HAP-1 (cell line): ENCODE measurements at regions not wholly inside any gene's neighbourhood (a gene's known extent, or its start where the extent isn't known, plus 50 kb on each side); places are given as distances from the start of the nearest gene placed in this dataset.

Source experiments
- DNase-seq, 2 experiments: peaks; one replicate each; pipeline ENCODE4 v3.0.0-alpha.2; 2016 to 2020; ENCODE audit warnings: low spot score in 2 of 2
- H3K27me3 ChIP-seq: fragments of 250-450 bp; sonication (Bioruptor Pico); 2 replicates; pipeline ENCODE4 v1.5.1; 2020; ENCODE audit warnings: low read depth, mild to moderate bottlenecking, moderate library complexity
- H3K36me3 ChIP-seq: fragments of 250-450 bp; sonication (Bioruptor Pico); replicated peaks from 2 replicates; pipeline ENCODE4 v1.5.1; 2020; ENCODE audit warnings: mild to moderate bottlenecking
- H3K4me1 ChIP-seq: fragments of 250-450 bp; sonication (Bioruptor Pico); 2 replicates; pipeline ENCODE4 v1.5.1; 2020; ENCODE audit warnings: mild to moderate bottlenecking
- H3K4me3 ChIP-seq: fragments of 250-450 bp; sonication (Bioruptor Pico); 2 replicates; pipeline ENCODE4 v1.5.1; 2020; ENCODE audit warnings: mild to moderate bottlenecking, moderate library complexity
- H3K9me3 ChIP-seq: fragments of 250-450 bp; sonication (Bioruptor Pico); 2 replicates; pipeline ENCODE4 v1.5.1; 2020; ENCODE audit warnings: mild to moderate bottlenecking, moderate library complexity
- in situ Hi-C: fragments of 300-500 bp; cut with MboI; formaldehyde crosslinking; loops from 3 replicates; pipeline ENCODE4 v1.14.3; 2020; ENCODE audit warnings: low sequenced_read_pairs, inconsistent platforms, mixed read lengths

GRCh38 chr14:96631621-96632362 lies 129.6 kb downstream of the PAPOLA start:
- H3K4me1 ChIP-seq = no peaks in the 10 kb centered on the region
- in situ Hi-C loops = no loop called here
- no peaks in the 10 kb centered on the region for H3K36me3 ChIP-seq
- H3K4me3 ChIP-seq = no peak overlapping the region
- DNase-seq = no peak
- H3K9me3 ChIP-seq = no peaks in the 10 kb centered on the region
- no peaks in the 10 kb centered on the region for H3K27me3 ChIP-seq

DNA sequence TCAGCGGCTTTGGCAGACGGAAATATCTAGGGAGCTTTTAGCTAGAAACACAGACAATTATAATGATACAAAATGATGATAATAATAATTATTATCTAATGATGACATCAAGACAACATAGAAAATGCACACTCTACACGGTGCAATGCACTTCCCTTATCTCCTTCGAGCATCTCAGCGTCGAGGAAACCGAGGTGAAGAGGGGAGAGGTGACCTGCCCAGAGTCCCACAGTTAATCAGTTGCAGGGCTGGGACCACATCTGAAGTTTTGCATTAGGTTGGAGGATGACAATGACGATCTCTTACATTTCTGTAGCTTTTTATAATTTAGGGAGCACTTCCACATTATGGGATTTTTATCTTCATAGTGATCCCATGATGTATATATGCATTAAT lies 130.2 kb downstream of the PAPOLA start:
- Histone ChIP-seq H3K36me3 (no peaks in the 10 kb centered on the region), H3K27me3 (no peaks in the 10 kb centered on the region), H3K9me3 (no peaks in the 10 kb centered on the region), H3K4me1 (no peaks in the 10 kb centered on the region), H3K4me3 (no peak overlapping the region)
- in situ Hi-C loops = no loop called here
- DNase-seq = no peak

DNA sequence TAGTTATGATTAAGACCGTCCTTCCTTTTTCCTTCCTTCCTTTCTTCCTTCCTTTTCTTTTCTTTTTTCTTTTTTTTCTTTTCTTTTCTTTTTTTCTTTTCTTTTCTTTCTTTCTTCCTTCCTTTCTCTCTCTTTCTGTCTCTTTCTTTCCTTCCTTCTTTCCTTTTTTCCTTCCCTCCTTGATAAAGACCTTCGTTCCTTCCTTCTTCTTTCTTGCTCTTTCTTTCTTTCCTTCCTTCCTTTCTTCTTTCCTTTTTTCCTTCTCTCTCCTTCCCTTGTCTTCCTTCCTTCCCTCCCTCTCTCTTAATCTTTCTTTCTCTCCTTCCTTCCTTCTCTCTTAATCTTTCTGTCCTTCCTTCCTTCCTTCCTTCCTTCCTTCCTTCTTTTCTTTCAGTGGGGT lies 130.9 kb downstream of the PAPOLA start:
- no peaks in the 10 kb centered on the region for H3K36me3 ChIP-seq
- in situ Hi-C loops = no loop called here
- no peak for DNase-seq

GRCh38 chr14:96634481-96634880 lies 132.3 kb downstream of the PAPOLA start:
- Histone ChIP-seq H3K4me1 (no peaks in the 10 kb centered on the region), H3K36me3 (no peaks in the 10 kb centered on the region), H3K9me3 (no peaks in the 10 kb centered on the region), H3K4me3 (no peak overlapping the region), H3K27me3 (no peaks in the 10 kb centered on the region)
- in situ Hi-C loops = no loop called here
- DNase-seq = no peak

More for the DNA sequence above, 130.9 kb downstream of the PAPOLA start:
- no peaks in the 10 kb centered on the region for H3K27me3 ChIP-seq
- no peaks in the 10 kb centered on the region for H3K9me3 ChIP-seq
- H3K4me3 ChIP-seq = no peak overlapping the region
- no peaks in the 10 kb centered on the region for H3K4me1 ChIP-seq

DNA sequence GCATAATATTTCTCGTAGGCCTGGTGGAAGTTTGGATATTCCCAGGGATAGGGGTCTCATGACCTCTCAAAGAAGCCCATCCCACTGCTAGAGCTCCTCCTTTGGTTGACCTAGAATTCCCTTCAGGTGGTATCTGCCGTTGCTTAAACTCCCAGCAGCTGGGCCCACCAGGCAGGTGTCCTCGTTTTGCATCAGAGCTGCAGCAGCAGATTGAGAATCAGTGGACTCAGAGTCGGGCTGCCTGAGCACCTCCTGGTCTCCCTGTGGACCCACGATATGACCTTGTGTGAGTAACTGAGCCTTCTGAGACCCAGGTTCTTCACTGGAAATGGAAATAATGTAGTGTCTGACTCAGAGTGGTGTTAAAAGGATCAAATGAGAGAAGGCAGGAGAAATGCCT lies 132.7 kb downstream of the PAPOLA start:
- Histone ChIP-seq H3K4me3 (no peak overlapping the region), H3K9me3 (no peaks in the 10 kb centered on the region), H3K4me1 (no peaks in the 10 kb centered on the region), H3K27me3 (no peaks in the 10 kb centered on the region), H3K36me3 (no peaks in the 10 kb centered on the region)
- in situ Hi-C loops = no loop called here
- no peak for DNase-seq

DNA sequence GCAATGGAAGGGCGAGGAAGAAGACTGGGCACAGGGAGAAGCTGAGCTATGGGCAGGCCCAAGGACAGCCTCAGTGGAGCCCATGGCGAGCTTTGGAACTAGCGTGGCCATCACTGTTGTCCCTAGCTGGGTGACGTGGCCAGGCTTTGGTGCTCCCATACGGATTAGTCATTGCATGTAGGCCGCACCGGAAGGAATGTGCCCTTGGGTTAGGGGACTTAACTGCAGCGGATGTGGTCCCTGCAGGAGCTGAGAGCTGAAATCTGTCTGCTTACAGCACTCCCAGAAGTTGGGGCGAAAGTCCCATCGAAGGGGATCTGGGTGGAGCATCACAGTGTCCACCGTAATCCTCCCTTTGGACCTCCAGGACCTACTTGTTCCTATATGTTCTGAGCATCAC lies 133.7 kb downstream of the PAPOLA start:
- Histone ChIP-seq H3K36me3 (no peaks in the 10 kb centered on the region), H3K27me3 (no peaks in the 10 kb centered on the region), H3K4me1 (no peaks in the 10 kb centered on the region), H3K4me3 (no peak overlapping the region), H3K9me3 (no peaks in the 10 kb centered on the region)
- DNase-seq = no peak
- in situ Hi-C loops = no loop called here

GRCh38 chr14:96637521-96637920 lies 135.3 kb downstream of the PAPOLA start:
- Histone ChIP-seq H3K36me3 (no peaks in the 10 kb centered on the region), H3K27me3 (no peaks in the 10 kb centered on the region), H3K9me3 (no peaks in the 10 kb centered on the region), H3K4me1 (no peaks in the 10 kb centered on the region), H3K4me3 (no peak overlapping the region)
- in situ Hi-C loops = no loop called here
- no peak for DNase-seq

DNA sequence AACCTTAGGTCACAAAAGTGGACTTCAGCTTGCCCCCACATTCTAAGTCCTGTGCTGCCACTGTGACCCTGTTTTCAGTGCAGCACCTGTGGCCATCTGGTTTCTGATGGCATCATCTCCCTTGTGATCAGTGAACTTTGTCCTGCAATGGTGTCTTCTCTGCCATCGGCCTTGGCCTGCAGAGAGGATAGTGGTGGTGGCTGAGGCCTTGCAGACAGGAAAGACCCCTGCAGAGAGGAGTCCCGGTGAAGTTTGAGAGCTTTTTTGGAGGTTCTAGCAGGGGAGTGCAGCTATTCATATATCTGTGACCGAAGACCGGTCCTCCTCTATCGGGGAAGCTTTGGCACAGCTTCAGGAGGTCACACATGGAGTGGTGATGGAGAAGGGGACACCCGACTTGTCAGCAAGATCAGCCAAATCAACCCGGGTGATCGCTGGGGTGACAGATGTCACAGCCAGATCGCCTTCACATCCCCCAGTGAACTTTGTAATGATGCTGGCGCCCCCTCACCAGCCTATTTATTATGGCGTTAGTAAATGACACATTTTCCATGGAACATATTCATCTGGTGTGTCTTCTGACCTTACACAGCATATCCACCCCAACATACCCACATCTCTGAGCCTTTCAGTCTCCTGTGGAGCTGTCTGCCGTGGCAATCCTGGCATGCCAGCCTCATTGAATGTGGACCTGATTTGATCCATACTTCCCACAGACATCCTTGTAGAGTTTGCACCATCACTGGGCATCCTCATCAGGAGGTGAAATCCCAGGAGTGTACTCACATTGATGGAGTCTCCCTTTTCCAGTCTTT lies 136.1 kb downstream of the PAPOLA start:
- Histone ChIP-seq H3K4me1 (no peaks in the 10 kb centered on the region), H3K27me3 (no peaks in the 10 kb centered on the region), H3K36me3 (no peaks in the 10 kb centered on the region), H3K9me3 (no peaks in the 10 kb centered on the region), H3K4me3 (no peak overlapping the region)
- no peak for DNase-seq
- in situ Hi-C loops = no loop called here

- H3K36me3 ChIP-seq = no peaks in the 10 kb centered on the region
- in situ Hi-C loops = no loop called here
- DNase-seq = no peak
- no peaks in the 10 kb centered on the region for H3K27me3 ChIP-seq
- H3K4me3 ChIP-seq = no peak overlapping the region
- H3K4me1 ChIP-seq = no peaks in the 10 kb centered on the region
- H3K9me3 ChIP-seq = no peaks in the 10 kb centered on the region
Measured at GRCh38 chr14:96639550-96639949, 137.4 kb downstream of the PAPOLA start.

DNA sequence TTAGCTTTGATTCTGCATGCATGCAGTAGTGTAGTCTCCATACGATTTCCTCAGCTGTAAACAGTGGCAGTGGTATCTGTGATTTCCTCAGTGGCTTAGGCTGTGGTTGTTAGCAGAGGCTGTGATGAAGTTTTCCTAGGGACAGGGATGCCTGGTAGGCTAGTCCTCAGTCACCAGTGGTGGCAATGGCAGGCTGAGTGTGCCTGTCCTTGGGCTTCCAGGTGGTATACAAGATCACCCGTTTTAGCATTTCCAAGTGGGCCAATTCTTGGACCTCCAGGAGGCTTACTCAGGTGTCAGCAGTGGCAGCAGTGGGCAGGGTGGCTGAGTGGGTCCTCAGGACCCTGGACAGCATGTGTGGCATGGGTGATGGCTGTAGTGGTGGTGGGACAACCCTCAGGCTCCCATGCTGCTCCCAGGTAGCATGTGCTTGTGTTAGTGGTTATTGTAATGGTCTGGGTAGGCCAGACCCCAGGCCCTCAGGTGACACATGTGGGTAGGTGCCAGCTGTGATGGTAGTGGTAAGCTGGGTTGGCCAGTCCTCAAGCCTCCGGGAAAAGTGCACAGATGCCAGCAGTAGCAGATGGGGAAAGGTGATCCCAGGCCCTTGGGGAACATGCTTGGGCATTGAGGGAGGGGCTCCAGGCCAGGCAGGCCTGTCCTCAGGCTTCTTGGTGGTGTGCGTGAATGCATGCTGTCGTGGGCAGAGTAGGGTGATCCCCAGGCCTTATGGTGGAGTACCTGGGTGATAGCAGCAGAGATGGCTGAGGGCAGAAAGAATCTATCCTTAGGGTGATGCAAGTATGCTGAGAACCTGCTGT lies 146.5 kb downstream of the PAPOLA start:
- in situ Hi-C loops = no loop called here
- H3K9me3 ChIP-seq = no peaks in the 10 kb centered on the region
- H3K36me3 ChIP-seq = no peaks in the 10 kb centered on the region
- H3K4me1 ChIP-seq = no peaks in the 10 kb centered on the region
- no peak for DNase-seq
- H3K27me3 ChIP-seq = no peaks in the 10 kb centered on the region
- H3K4me3 ChIP-seq = no peak overlapping the region

- no peak for DNase-seq
- in situ Hi-C loops = no loop called here
Measured at GRCh38 chr14:96649327-96649601, 147.1 kb downstream of the PAPOLA start.

DNA sequence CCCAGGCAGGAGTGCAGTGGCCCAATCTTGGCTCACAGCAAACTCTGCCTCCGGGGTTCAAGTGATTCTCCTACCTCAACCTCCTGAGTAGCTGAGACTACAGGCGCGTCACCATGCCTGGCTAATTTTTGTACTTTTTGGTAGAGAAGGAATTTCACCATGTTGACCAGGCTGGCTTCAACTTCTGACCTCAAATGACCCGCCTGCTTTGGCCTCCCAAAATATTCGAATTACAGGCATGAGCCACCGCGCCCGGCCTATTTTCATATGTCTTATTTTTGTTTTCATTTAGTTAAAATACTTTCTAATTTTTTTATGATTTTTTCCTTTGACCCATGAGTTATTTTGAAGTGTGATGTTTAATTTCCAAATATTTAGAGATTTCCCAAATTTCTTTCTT lies 143.6 kb upstream of the VRK1 start:
- no peak for DNase-seq
- Histone ChIP-seq H3K4me3 (no peak overlapping the region), H3K36me3 (no peaks in the 10 kb centered on the region), H3K27me3 (no peaks in the 10 kb centered on the region), H3K9me3 (no peaks in the 10 kb centered on the region), H3K4me1 (no peaks in the 10 kb centered on the region)
- in situ Hi-C loops = no loop called here

More at GRCh38 chr14:96649327-96649601, 147.1 kb downstream of the PAPOLA start:
- no peaks in the 10 kb centered on the region for H3K27me3 ChIP-seq
- no peaks in the 10 kb centered on the region for H3K36me3 ChIP-seq
- no peaks in the 10 kb centered on the region for H3K9me3 ChIP-seq
- H3K4me3 ChIP-seq = no peak overlapping the region
- no peaks in the 10 kb centered on the region for H3K4me1 ChIP-seq

DNA sequence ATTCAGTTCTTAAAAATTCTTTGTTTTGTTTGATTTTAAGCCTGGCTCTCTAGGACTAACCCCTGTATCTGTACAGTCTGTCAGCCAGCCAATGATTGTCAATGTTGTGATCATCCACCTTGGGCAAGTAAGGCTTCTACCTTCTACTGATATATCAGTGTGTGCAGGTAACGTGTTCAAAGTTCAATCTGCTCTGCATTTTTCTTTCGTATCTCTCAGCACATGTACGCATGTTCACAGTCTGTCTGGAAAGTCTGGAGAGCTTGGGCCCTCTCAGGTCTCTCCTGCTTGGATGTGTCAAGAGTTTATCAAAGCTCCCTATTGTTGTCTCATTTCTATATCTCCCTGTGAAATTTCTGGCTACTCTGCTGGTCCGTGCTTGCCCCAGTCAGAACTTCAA lies 138.6 kb upstream of the VRK1 start:
- DNase-seq = no peak
- in situ Hi-C loops = no loop called here
- Histone ChIP-seq H3K36me3 (no peaks in the 10 kb centered on the region), H3K27me3 (peaks cover 3% of the 10 kb centered on the region; the same call in 1 of the 2 replicates), H3K4me3 (no peak overlapping the region), H3K9me3 (no peaks in the 10 kb centered on the region), H3K4me1 (no peaks in the 10 kb centered on the region)

DNA sequence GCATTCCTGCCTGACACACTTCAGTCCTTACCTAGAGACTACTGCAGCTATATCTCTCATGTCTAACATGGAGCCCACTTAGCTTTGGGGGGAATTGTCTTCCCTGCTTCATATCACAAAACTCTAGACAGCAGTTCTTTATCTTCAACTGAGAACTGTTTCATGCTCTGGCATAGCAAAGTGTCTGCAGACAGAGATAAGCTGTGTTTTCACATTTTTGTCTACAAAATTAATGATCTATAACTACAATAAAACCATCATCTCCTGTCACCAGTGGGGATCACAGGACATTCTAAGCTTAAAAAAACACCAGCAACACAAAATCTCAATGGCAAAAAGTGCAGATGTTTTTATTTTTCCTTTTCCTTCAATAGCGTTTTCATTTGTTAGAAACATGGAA lies 137.1 kb upstream of the VRK1 start:
- H3K4me3 ChIP-seq = no peak overlapping the region
- H3K36me3 ChIP-seq = no peaks in the 10 kb centered on the region
- peaks cover 3% of the 10 kb centered on the region; the same call in 1 of the 2 replicates for H3K27me3 ChIP-seq
- no peaks in the 10 kb centered on the region for H3K9me3 ChIP-seq
- H3K4me1 ChIP-seq = no peaks in the 10 kb centered on the region
- in situ Hi-C loops = no loop called here
- DNase-seq = no peak
